GM19023 (cell line): ENCODE measurements at regions not wholly inside any gene's neighbourhood (a gene's known extent, or its start where the extent isn't known, plus 50 kb on each side); places are given as distances from the start of the nearest gene placed in this dataset.

ENCODE experiments used
- ATAC-seq: cut with Tn5 transposase; IDR thresholded peaks from one replicate; pipeline ENCODE4 v1.9.1; 2021; ENCODE audit warnings: mild to moderate bottlenecking, moderate library complexity; ENCODE audit not compliant: unreplicated experiment

- ATAC-seq, result no peak
Measured at GRCh38 chr18:30376515-30376914, 666.0 kb downstream of the DSC3 start.

DNA sequence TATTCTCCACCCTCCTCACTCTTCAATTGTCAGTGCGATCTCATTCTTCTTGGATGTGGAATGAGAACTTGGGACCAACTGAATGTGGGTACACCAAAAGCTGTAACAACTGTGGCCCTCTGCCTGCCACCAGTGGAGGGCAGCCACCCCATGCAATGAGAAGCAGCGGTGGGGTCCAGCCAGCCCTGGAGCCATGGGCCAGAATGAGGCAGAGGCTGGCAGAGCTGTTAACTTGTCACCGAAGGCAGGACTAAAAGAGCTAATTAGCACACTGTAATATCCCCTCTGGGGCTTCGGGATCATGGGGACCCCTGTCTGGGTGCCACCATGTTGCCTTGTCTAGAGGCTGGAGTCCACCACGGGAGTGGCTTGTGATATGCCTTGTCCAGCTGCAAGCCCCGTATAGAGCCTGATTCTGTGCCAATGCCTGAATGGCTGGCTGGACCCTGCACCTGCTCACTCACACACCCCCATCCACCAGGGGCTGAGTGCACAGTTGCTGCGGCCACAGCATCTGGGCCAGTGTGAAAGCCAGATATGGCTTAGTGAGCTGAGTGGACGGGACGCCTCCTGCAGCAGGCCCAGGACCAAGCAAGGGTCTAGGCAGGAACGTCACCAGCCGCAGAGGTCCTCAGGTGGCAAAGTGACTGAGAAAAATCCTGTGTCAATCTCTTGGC, 680.5 kb downstream of the DSC3 start:
- no peak for ATAC-seq

DNA sequence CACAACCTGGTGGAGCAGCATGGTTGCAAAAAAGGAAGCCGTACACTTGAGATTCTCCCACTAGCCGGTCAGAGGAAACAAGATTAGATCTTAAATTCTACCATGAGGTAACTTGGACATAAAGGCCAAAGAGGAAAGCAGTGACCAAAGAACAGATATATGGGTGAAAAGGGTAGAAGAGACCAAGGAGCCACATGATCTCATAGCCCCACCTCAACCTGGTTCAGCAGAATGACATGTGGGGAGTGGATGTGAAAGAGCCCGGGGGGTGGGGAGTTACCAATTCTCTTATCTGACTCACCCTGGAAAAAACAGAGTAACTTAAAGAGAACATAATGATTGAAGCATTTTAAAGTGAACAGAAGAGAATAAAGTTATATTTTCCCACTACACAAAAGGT, 683.0 kb downstream of the DSC3 start:
- no peak for ATAC-seq

- no peak for ATAC-seq
Measured at GRCh38 chr18:30358555-30358954, 684.0 kb downstream of the DSC3 start.

DNA sequence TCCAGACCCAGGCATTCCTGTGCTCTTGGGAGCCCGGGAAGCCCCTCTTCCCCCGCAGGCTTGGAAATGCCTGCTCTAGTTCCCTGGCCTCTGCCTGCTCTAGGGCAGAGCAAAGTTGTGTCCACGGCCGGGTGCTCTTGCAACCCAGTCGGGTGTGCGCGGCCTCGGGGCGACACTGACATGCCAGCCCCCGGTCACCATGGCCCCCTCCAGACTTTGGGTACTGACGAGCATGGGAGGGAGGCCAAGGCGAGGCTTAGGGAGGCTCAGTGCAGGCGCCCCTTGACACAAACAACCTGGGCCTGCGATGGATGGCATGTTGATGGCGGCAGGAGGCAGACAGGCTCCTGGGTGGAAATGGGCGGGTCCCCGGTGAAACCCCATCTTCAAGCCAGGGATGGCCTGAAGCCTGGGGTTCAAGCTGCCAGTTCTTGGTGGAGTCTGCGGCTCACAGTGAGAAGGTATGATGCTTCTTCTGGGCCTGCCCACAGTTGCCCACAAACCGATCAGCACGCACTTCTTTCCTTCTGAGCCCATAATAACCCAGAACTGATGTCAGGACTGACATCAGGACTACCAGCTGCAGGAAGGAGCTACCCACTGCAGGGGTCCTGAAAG, 689.9 kb downstream of the DSC3 start:
- no peak for ATAC-seq

- ATAC-seq, result no peak
Measured at GRCh38 chr18:30350263-30350662, 692.3 kb downstream of the DSC3 start.

DNA sequence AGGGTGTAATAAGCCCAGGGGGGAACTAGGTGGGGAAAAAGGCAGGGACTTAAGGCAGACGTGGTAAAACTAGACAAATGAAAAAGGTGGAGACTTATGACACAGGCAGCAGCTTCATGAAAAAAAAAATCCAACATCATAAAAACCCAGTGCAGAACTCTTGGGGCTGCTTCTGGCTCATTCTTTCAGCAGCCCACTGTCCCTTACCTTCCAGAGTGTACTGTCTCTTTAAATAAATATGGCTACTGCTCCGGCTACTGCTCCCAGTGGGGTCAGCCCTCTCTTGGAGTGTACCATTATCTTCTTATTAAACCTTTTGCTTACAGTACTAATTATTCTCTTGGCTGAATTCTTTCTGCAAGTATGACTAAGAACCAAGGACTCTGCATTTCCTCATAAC, 699.5 kb downstream of the DSC3 start:
- ATAC-seq, result no peak

DNA sequence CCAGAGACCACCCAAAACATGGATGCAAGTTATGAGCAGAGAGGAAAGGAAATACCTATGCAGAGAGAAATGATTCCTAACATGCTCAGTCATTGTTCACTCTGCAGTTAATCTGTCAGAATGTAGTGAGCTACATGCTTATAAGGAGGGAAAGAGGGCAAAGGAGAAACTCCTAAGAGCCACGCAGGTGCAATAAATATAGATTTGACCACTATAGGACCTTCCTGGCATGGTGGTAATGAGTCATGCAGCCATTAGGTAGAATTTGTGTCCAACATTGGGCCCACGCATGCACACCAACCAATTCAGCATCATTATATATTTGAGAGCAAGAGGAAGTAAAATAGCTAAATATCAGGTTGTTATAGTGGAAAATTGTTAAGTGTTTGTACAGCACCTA, 699.9 kb downstream of the DSC3 start:
- no peak for ATAC-seq

GRCh38 chr18:30334781-30335180, 707.8 kb downstream of the DSC3 start:
- ATAC-seq, result no peak

- ATAC-seq, result no peak
Measured at GRCh38 chr18:30333310-30333709, 709.2 kb downstream of the DSC3 start.

GRCh38 chr18:30328839-30329238, 713.7 kb downstream of the DSC3 start:
- ATAC-seq, result no peak

GRCh38 chr18:30302181-30302580, 740.4 kb downstream of the DSC3 start:
- ATAC-seq, result no peak

GRCh38 chr18:30298769-30299168, 743.8 kb downstream of the DSC3 start:
- ATAC-seq, result no peak

GRCh38 chr18:30288662-30289414, 753.7 kb downstream of the DSC3 start:
- no peak for ATAC-seq

DNA sequence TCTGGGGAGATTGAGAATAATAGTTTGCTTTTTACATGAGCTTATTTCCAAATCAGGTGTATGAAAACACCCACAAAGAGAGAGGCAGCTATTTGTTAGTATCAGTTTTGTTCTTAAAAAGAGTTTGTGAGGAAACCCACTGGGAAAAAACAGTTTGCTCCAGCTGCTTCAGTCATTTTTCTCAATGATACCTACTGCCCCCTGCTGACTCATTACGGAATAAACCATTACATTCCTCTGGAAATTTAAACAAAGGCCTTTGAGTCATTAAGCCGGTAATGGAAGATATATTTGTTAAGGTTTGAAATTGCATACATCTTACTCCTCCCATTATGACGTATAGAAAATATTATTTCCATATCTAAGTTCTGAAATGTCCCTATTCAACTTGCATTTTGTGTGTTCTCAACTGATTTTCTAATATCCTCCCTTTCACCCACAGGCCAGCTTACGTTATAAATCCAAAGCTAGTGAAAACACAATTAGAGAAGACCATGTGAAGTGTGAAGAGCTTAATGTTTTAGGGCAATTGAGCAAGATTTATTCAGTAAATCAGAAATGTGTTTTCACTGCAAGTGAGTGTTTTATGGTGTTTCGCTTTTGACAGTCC, 761.6 kb downstream of the DSC3 start:
- no peak for ATAC-seq

DNA sequence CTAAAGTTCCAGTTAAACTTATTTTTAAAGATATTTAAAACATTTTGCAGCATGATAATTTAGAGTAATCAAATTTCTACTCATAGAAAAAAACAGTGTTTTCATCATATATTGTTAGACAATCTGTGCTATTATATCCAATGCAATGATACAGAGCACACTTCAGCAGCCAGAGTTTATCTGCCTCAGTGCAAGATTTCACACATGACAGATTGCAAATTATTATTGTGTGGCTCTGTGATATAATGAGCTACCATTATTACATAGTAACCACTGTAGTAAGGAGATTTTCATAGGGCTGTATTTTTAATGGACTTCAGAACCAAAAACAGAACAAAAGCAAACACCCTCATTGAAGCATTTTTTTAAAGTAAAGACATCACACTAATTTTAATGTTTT, 762.4 kb downstream of the DSC3 start:
- ATAC-seq, result no peak

DNA sequence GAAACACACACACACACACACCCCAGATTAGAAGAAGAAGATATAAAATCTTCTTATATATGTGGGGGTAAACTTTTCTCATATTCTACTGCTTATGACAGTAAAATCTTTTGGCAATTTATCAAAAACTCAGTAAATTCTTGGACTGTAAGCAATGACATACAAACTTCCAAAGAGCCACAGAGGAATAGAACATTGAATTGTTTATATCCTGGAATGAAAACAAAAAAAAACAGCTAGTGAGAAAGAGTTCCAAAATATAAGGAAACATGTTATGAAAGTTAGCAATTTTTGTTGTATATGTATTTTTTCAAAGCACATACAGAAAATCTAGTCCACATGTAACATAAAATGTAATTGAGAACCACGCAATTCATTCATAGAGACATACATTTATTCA, 764.9 kb downstream of the DSC3 start:
- ATAC-seq, result no peak

DNA sequence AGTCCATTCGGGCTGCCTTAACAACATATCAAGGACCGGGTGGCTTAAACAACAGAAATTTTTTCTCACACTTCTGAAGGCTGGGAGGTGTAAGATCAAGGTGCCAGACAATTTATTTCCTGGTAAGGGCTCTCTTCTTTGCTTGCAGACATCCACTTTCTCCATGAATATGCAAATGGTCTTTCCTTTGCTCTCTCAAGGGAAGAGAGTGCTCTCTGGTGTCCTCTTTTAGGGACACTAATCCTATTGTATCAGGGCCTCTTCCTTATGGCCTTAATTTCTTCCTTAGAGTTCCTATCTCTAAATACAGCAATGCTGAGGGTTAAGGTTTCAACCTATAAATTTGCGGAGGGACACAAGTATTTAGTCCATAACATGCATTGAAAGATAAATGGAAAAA, 770.8 kb downstream of the DSC3 start:
- ATAC-seq, result no peak

DNA sequence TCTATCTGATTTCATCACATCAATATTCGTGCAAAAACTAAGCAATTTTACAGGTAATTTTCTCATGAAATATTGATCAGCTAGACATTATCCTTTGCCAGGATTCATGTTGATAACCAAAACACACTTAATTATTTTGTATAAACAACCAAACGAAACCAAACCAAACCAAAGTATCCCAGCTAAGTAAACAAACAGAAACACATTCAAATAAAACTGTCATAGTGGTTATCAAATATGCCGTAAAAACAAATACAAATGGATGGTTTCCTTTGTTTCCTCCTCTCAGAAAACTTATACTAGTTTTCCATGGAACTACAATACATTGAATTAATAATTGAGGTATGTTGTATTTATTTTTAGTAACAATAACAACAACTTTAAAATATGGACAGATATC, 777.4 kb downstream of the DSC3 start:
- no peak for ATAC-seq

DNA sequence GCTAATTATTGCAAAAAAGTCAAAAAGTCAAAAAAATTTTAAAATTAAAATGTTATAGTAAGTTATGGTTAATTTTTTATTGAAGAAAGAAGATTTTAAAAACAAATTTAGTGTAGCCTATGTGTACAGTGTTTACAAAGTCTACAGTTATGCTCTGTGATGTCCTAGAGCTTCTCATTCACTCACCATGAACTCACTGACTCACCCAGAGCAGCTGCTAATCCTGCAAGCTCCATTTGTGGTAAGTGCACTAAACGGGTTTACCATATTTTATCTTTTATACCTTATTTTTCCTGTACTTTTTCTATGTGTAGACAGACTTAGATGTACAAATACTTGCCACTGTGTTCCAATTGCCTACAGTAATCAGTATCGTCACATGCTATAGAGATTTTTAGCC, 788.2 kb downstream of the DSC3 start:
- ATAC-seq, result no peak

DNA sequence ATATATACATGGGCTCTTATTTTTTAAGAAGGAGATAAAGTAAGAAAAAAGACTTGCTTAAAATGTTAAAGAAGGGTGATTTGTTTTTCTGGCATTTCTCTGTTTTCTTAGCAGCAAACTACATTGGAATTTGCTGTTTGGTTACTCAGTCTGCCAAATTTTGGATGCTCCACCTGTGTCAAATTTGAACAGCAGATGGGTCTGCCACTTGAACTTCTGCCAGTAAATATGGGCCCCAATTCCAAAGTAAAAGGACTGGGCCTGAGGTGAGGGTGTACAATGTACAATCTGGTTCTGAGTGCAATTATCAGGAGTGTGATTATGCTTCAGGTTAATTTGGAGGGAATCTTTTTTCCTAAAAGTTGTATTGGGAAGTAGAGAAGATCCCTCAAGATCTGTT, 794.5 kb downstream of the DSC3 start:
- no peak for ATAC-seq
